Esophagus muscularis mucosa (tissue), 4 donors: ENCODE measurements at regions not wholly inside any gene's neighbourhood (a gene's known extent, or its start where the extent isn't known, plus 50 kb on each side); places are given as distances from the start of the nearest gene placed in this dataset.

Source experiments
- DNase-seq: peaks from one replicate; pipeline ENCODE4 v3.0.0-alpha.2; 2017; ENCODE audit errors: extremely low spot score
- H3K27ac ChIP-seq, 4 donors: fragments of 200-600 bp; sonication (generic); replicated peaks in 1 of 4; 1 replicate in 3 of 4; 2 replicates in 1 of 4; pipeline ENCODE4 v1.5.1; 2016 to 2019; ENCODE audit warnings: mild to moderate bottlenecking in 1 of 4
- H3K27me3 ChIP-seq, 4 donors: fragments of 200-600 bp; sonication (generic); one replicate each; pipeline versions ENCODE4 v1.5.1 to v1.6.0; 2016 to 2019
- H3K36me3 ChIP-seq, 4 donors: fragments of 200-600 bp; sonication (generic); one replicate each; pipeline ENCODE4 v1.5.1; 2016 to 2019
- H3K4me1 ChIP-seq, 4 donors: fragments of 200-600 bp; sonication (generic); one replicate each; pipeline ENCODE4 v1.5.1; 2016 to 2019
- H3K4me3 ChIP-seq, 4 donors: fragments of 200-600 bp; sonication (generic); 1 replicate in 2 of 4; 2 replicates in 2 of 4; pipeline ENCODE4 v1.5.1; 2016 to 2019; ENCODE audit warnings: mild to moderate bottlenecking in 4 of 4, moderate library complexity in 1 of 4
- H3K9me3 ChIP-seq, 4 donors: fragments of 200-600 bp; sonication (generic); 1 replicate in 3 of 4; 2 replicates in 1 of 4; pipeline ENCODE4 v1.5.1; 2016 to 2019
- EP300 ChIP-seq: sonication (generic); formaldehyde crosslinking; IDR thresholded peaks from one replicate; pipeline ENCODE4 v1.6.1; 2017; ENCODE audit warnings: antibody characterized with exemption
- POLR2A ChIP-seq: fragments of 450-650 bp; IDR thresholded peaks from one replicate; pipeline ENCODE4 v1.6.1; 2017; ENCODE audit warnings: antibody characterized with exemption, moderate library complexity, mild to moderate bottlenecking, low read depth
- POLR2AphosphoS5 ChIP-seq, 2 donors: sonication (generic); formaldehyde crosslinking; IDR thresholded peaks; one replicate each; pipeline ENCODE4 v1.6.1; 2017; ENCODE audit warnings: antibody characterized with exemption in 2 of 2
- WGBS: methylation state at CpG from one replicate; pipeline ENCODE4 v1.1.5; 2018; 5-methylcytosine and 5-hydroxymethylcytosine counted together
- intact Hi-C: fragments of 100-400 bp; cut with DNase I; formaldehyde crosslinking; loops from one replicate; pipeline ENCODE4 v1.15.1; 2023
- TF ChIP-seq, protein P1 (sequence below), 3 experiments: fragments of 200-600 bp in 2 of 3; fragments of 450-650 bp in 1 of 3; sonication (generic) in 2 of 3; IDR thresholded peaks; one replicate each; pipeline ENCODE4 v1.5.1; 2017 to 2019; ENCODE audit warnings: antibody characterized with exemption in 3 of 3, mild to moderate bottlenecking in 2 of 3, moderate library complexity in 1 of 3

- TF ChIP-seq POLR2AphosphoS5 (IDR thresholded peaks at IDR 0.05) (no peak), POLR2A (no peak), EP300 (no peak)
- TF ChIP-seq, protein P1, sequence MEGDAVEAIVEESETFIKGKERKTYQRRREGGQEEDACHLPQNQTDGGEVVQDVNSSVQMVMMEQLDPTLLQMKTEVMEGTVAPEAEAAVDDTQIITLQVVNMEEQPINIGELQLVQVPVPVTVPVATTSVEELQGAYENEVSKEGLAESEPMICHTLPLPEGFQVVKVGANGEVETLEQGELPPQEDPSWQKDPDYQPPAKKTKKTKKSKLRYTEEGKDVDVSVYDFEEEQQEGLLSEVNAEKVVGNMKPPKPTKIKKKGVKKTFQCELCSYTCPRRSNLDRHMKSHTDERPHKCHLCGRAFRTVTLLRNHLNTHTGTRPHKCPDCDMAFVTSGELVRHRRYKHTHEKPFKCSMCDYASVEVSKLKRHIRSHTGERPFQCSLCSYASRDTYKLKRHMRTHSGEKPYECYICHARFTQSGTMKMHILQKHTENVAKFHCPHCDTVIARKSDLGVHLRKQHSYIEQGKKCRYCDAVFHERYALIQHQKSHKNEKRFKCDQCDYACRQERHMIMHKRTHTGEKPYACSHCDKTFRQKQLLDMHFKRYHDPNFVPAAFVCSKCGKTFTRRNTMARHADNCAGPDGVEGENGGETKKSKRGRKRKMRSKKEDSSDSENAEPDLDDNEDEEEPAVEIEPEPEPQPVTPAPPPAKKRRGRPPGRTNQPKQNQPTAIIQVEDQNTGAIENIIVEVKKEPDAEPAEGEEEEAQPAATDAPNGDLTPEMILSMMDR (IDR thresholded peaks at IDR 0.05), result no peak
- H3K27me3 ChIP-seq, result no peaks in the 10 kb centered on the region
- intact Hi-C loops, result no loop called here
Measured at GRCh38 chr3:81938681-81939080, 177.2 kb upstream of the GBE1 start.

DNA sequence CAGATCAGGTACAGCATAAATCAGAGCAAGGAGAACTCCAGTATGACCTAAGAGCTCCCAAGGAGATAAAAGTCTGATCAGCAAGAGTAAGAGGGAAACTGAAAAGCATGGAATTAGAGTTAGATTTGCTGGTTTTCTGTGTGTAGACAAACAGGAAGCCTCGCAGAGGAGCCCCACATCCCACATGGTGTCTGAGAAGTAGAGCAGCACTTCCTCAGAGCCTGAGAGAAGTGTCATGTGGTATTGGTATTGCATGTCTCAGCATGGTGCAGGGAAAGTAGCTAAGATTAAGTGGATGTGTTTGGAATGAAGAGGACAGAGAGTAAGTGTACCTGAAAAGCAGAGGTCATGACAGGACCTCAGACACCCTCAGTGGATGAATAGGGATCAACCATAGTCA lies 175.4 kb upstream of the GBE1 start:
- intact Hi-C loops, result no loop called here
- no peaks in the 10 kb centered on the region for H3K9me3 ChIP-seq
- DNase-seq, result no peak
- WGBS, result 53% methylated on average over 1 of the region's 1 CpG
- no peaks in the 10 kb centered on the region for H3K27me3 ChIP-seq
- TF ChIP-seq POLR2A, result no peak
- TF ChIP-seq POLR2AphosphoS5 (IDR thresholded peaks at IDR 0.05), result no peak
- TF ChIP-seq EP300, result no peak
- TF ChIP-seq, protein P1 (IDR thresholded peaks at IDR 0.05), result no peak
- H3K4me1 ChIP-seq, result no peaks in the 10 kb centered on the region
- H3K27ac ChIP-seq, result no peak overlapping the region
- no peaks in the 10 kb centered on the region for H3K36me3 ChIP-seq
- H3K4me3 ChIP-seq, result no peak overlapping the region

More at GRCh38 chr3:81938681-81939080, 177.2 kb upstream of the GBE1 start:
- H3K4me1 ChIP-seq, result no peaks in the 10 kb centered on the region
- peaks cover 0 to 16% (median 9%) of the 10 kb centered on the region in 4 donors for H3K9me3 ChIP-seq
- no peaks in the 10 kb centered on the region for H3K36me3 ChIP-seq
- no peak overlapping the region for H3K4me3 ChIP-seq
- H3K27ac ChIP-seq, result no peak overlapping the region
- no peak for DNase-seq

DNA sequence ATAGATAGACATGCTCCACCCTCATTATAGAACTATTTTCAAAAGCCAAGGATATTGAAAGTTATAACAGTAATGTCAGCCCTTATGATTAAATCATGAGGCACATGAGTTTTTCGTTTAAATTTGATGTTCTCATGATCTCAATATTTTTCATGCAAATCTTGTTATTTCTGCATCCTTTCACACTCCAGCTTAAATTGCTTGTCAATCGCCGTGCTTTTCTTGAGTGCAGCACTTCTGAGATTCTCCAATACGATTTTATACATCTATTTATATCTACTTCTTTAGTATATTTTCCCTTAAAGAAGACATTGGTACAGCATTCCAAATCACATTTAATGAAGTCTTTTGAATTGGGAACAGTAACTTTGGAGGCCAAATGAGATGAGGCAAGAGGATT lies 171.2 kb upstream of the GBE1 start:
- intact Hi-C loops, result no loop called here
- Histone ChIP-seq H3K27me3 (no peaks in the 10 kb centered on the region), H3K9me3 (no peaks in the 10 kb centered on the region), H3K36me3 (no peaks in the 10 kb centered on the region), H3K27ac (no peak overlapping the region), H3K4me3 (no peak overlapping the region), H3K4me1 (no peaks in the 10 kb centered on the region)
- DNase-seq, result no peak
- TF ChIP-seq POLR2A (no peak), EP300 (no peak), POLR2AphosphoS5 (IDR thresholded peaks at IDR 0.05) (no peak)
- TF ChIP-seq, protein P1 (IDR thresholded peaks at IDR 0.05), result no peak
- 87% methylated on average over 4 of the region's 4 CpGs for WGBS

DNA sequence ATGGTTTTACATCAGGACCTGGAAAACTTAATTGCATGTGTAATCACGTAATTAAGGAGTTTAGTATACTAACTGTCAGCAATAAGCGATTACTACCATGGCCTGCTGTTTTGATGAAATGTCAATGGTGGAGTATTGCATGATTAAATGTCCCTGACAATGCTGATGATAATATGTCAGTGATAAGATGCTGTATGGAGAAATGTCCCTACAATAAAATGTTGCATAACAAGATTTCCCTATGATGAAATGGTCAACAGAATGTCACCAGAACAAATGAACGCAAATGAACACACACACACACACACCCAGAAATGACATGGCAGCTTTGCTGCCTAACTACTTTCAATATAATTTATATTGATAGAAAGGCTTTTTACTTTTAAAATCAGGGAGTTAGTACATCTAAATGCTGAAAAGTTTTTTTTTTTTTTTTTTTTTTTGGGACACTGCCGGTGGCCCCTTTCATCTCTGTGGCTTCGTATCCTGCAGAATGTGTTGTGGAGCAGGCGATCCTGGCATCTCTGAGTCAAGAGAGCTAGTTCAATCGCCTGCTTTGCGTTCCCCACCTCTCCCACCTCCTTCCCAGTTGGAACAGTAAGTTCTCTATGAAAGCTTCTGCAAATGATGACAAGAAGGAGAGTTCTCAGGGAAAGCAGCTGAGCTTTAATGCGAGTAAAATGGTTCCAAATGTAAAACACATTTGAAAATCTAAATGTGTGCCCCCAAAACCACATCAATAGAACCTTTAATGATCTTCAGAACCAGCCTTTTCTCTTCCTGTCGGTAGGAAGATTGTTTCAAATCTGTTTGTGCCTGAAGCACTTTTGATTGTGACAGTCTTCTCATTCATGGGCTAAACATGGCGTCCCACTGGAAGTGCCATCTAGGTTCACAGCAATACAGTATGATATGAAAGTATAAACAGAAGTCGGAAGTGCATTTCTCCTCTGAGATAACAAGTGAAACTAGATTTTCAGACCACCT lies 170.1 kb upstream of the GBE1 start:
- no peak for DNase-seq
- intact Hi-C loops, result no loop called here
- Histone ChIP-seq H3K36me3 (no peaks in the 10 kb centered on the region), H3K9me3 (no peaks in the 10 kb centered on the region), H3K27ac (no peak overlapping the region), H3K27me3 (no peaks in the 10 kb centered on the region), H3K4me1 (no peaks in the 10 kb centered on the region), H3K4me3 (no peak overlapping the region)
- WGBS, result 83% methylated on average over 12 of the region's 12 CpGs
- TF ChIP-seq EP300 (no peak), POLR2A (no peak), POLR2AphosphoS5 (IDR thresholded peaks at IDR 0.05) (no peak)
- TF ChIP-seq, protein P1 (IDR thresholded peaks at IDR 0.05), result no peak
